GM12878 (cell line): ENCODE measurements at regions not wholly inside any gene's neighbourhood (a gene's known extent, or its start where the extent isn't known, plus 50 kb on each side); places are given as distances from the start of the nearest gene placed in this dataset.

Source experiments
- BACH1 ChIP-seq: fragments of 450-650 bp; IDR thresholded peaks from 2 replicates; pipeline ENCODE4 v1.6.1; 2017; ENCODE audit warnings: mild to moderate bottlenecking, borderline replicate concordance
- IKZF1 ChIP-seq: fragments of 450-650 bp; conservative IDR thresholded peaks from 2 replicates; pipeline ENCODE4 v1.6.1; 2017; ENCODE audit warnings: antibody characterized with exemption, mild to moderate bottlenecking
- MXI1 ChIP-seq: fragments of 150-350 bp; IDR thresholded peaks from 2 replicates; pipeline ENCODE4 v1.6.1; 2011; ENCODE audit warnings: low read depth, mild to moderate bottlenecking, inconsistent platforms, low read length, improper control_type of control experiment
- NFIC ChIP-seq: IDR thresholded peaks from 2 replicates; pipeline ENCODE4 v1.6.1; 2012; ENCODE audit warnings: low read depth, mild to moderate bottlenecking, inconsistent platforms, low read length, moderate library complexity
- POLR2A ChIP-seq: IDR thresholded peaks from 2 replicates; pipeline ENCODE4 v1.6.1; 2011; ENCODE audit warnings: low read depth, mild to moderate bottlenecking, low read length
- POLR2AphosphoS5 ChIP-seq: IDR thresholded peaks from 2 replicates; pipeline ENCODE4 v1.6.1; 2011; ENCODE audit warnings: mild to moderate bottlenecking, low read length, inconsistent platforms
- SMC3 ChIP-seq: IDR thresholded peaks from 2 replicates; pipeline ENCODE4 v1.6.1; 2011; ENCODE audit warnings: low read length, improper control_type of control experiment, borderline replicate concordance
- SPI1 ChIP-seq: IDR thresholded peaks from 2 replicates; pipeline ENCODE4 v1.6.1; 2011; ENCODE audit warnings: low read depth, mild to moderate bottlenecking, low read length, moderate library complexity, borderline replicate concordance; ENCODE audit not compliant: insufficient read depth
- TARDBP ChIP-seq: IDR thresholded peaks from 2 replicates; pipeline ENCODE4 v1.6.1; 2016; ENCODE audit warnings: borderline replicate concordance
- TF ChIP-seq, protein P1 (sequence below), 3 experiments: IDR thresholded peaks in 2 of 3; conservative IDR thresholded peaks in 1 of 3; 2 replicates each; pipeline ENCODE4 v1.5.1; 2011; ENCODE audit warnings: low read depth in 3 of 3, low read length in 3 of 3, mild to moderate bottlenecking in 3 of 3, control low read depth in 2 of 3, moderate library complexity in 2 of 3, inconsistent platforms in 1 of 3, mixed read lengths in 1 of 3; ENCODE audit not compliant: control insufficient read depth in 2 of 3, insufficient read depth in 1 of 3; ENCODE audit errors: extremely low read depth in 1 of 3
- TF ChIP-seq, protein P2 (sequence below): fragments of 450-650 bp; IDR thresholded peaks from 2 replicates; pipeline ENCODE4 v1.6.1; 2016; ENCODE audit warnings: mild to moderate bottlenecking
- TF ChIP-seq, protein P3 (sequence below): fragments of 450-650 bp; formaldehyde crosslinking; IDR thresholded peaks from 2 replicates; pipeline ENCODE4 v1.5.0; 2022; ENCODE audit warnings: mild to moderate bottlenecking, missing genetic modification characterization
- TF ChIP-seq, protein P4 (sequence below): fragments of 450-650 bp; IDR thresholded peaks from 2 replicates; pipeline ENCODE4 v1.6.1; 2014; ENCODE audit warnings: mild to moderate bottlenecking

DNA sequence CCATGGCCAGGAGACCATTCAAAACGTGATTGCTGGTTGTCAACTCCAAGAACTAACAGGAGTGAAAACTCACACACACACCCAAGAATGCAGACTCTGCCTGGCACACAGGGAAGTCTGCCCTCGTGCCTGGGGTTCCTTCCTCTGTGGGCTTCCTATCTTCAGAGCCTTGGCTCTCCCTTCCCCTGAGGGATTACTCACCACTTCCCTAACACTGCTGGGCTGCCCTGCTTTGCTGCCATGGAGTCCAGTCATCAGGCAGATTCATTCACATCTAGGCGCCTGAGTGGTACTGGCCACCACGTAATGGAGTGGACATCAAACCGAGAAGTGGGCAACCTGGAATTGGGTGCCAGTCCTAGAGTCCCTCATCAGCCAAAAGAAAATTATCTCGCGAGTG is 76.4 kb upstream of the PRSS3 start:
- no peak for TF ChIP-seq IKZF1
- TF ChIP-seq POLR2A: no peak
- no peak for TF ChIP-seq POLR2AphosphoS5
- TF ChIP-seq, protein P1, sequence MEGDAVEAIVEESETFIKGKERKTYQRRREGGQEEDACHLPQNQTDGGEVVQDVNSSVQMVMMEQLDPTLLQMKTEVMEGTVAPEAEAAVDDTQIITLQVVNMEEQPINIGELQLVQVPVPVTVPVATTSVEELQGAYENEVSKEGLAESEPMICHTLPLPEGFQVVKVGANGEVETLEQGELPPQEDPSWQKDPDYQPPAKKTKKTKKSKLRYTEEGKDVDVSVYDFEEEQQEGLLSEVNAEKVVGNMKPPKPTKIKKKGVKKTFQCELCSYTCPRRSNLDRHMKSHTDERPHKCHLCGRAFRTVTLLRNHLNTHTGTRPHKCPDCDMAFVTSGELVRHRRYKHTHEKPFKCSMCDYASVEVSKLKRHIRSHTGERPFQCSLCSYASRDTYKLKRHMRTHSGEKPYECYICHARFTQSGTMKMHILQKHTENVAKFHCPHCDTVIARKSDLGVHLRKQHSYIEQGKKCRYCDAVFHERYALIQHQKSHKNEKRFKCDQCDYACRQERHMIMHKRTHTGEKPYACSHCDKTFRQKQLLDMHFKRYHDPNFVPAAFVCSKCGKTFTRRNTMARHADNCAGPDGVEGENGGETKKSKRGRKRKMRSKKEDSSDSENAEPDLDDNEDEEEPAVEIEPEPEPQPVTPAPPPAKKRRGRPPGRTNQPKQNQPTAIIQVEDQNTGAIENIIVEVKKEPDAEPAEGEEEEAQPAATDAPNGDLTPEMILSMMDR (IDR thresholded peaks at IDR 0.05 in 2 of 3, conservative IDR thresholded peaks at IDR 0.05 in 1 of 3; ENCODE audit: control insufficient read depth in 2 of 3, extremely low read depth in 1 of 3, insufficient read depth in 1 of 3, low read depth in 3 of 3, low read length in 3 of 3): no peak
- TF ChIP-seq SPI1: no peak
- TF ChIP-seq, protein P2, sequence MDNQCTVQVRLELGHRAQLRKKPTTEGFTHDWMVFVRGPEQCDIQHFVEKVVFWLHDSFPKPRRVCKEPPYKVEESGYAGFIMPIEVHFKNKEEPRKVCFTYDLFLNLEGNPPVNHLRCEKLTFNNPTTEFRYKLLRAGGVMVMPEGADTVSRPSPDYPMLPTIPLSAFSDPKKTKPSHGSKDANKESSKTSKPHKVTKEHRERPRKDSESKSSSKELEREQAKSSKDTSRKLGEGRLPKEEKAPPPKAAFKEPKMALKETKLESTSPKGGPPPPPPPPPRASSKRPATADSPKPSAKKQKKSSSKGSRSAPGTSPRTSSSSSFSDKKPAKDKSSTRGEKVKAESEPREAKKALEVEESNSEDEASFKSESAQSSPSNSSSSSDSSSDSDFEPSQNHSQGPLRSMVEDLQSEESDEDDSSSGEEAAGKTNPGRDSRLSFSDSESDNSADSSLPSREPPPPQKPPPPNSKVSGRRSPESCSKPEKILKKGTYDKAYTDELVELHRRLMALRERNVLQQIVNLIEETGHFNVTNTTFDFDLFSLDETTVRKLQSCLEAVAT: no peak
- TF ChIP-seq, protein P3, sequence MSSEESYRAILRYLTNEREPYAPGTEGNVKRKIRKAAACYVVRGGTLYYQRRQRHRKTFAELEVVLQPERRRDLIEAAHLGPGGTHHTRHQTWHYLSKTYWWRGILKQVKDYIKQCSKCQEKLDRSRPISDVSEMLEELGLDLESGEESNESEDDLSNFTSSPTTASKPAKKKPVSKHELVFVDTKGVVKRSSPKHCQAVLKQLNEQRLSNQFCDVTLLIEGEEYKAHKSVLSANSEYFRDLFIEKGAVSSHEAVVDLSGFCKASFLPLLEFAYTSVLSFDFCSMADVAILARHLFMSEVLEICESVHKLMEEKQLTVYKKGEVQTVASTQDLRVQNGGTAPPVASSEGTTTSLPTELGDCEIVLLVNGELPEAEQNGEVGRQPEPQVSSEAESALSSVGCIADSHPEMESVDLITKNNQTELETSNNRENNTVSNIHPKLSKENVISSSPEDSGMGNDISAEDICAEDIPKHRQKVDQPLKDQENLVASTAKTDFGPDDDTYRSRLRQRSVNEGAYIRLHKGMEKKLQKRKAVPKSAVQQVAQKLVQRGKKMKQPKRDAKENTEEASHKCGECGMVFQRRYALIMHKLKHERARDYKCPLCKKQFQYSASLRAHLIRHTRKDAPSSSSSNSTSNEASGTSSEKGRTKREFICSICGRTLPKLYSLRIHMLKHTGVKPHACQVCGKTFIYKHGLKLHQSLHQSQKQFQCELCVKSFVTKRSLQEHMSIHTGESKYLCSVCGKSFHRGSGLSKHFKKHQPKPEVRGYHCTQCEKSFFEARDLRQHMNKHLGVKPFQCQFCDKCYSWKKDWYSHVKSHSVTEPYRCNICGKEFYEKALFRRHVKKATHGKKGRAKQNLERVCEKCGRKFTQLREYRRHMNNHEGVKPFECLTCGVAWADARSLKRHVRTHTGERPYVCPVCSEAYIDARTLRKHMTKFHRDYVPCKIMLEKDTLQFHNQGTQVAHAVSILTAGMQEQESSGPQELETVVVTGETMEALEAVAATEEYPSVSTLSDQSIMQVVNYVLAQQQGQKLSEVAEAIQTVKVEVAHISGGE (CRISPR knock-in tag): no peak
- TF ChIP-seq BACH1: no peak
- TF ChIP-seq, protein P4, sequence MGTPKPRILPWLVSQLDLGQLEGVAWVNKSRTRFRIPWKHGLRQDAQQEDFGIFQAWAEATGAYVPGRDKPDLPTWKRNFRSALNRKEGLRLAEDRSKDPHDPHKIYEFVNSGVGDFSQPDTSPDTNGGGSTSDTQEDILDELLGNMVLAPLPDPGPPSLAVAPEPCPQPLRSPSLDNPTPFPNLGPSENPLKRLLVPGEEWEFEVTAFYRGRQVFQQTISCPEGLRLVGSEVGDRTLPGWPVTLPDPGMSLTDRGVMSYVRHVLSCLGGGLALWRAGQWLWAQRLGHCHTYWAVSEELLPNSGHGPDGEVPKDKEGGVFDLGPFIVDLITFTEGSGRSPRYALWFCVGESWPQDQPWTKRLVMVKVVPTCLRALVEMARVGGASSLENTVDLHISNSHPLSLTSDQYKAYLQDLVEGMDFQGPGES: no peak
- no peak for TF ChIP-seq MXI1
- no peak for TF ChIP-seq NFIC
- TF ChIP-seq SMC3: no peak
- TF ChIP-seq TARDBP: no peak
